HUDEP-2 (cell line): ENCODE measurements at regions not wholly inside any gene's neighbourhood (a gene's known extent, or its start where the extent isn't known, plus 50 kb on each side); places are given as distances from the start of the nearest gene placed in this dataset.
A peak's percentile ranks its signal among the peaks of the same experiment; 100 is the strongest.

Source experiments
- DNase-seq, 76 experiments: peaks; one replicate each; lab custom pipeline; 2025; ENCODE audit not compliant: unreplicated experiment in 76 of 76; lab: John Stamatoyannopoulos, UW

DNA sequence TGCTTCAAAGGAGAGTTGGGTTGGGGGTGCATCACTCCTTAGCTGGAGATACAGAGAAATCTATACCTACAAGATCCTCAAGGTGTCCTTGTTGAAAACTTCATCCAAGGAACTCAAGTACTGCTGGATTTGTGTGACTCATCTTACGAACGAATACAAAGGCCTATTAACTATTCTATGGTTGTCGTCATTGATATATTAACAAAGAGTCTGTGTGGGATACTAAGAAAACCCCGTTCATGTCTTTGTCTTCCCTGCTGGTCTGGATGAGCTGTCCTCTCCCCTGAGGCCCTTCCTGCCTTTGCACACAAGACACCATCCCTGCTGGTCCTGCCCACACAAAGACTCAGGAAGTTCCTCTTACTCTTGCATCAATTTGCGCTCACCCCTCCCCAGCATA lies 54.9 kb upstream of the IRF2 start:
- no peak for DNase-seq

DNA sequence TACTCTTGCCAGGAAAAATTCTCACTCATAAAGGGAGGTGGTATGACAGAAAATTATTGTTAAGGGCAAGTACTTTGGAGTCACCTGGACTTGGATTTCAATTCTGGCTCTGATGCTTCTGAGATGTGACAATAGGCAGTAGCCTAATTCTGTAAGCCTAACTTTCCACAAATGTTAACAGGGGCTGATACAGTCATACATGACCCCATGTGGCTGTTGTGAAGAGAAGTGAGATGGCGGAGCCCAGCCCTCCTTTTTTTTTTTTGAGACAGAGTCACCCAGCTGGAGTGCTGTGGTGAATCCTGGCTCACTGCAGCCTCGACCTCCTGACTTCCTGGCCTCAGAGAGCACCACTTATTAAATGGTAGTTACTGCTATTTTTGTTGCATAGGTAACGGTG lies 54.4 kb upstream of the IRF2 start:
- DNase-seq: no peak

DNA sequence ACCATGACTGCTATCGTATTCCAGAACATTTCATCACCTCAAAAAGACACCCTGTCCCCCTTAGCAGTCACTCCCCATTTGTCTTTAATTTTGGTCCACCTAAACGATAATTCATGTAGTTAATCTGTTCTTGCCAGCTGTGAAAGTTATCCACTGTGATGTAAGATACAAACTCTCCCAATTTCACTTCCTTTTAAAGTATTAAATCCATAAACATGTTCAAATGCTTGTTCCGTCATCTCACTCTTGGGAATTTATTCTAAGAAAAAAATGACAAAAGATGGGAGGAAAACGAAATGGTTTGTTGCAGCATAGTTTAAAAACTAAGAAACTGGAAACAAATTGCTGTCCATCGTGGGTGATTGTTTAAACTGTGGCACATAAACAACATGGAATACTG lies 53.7 kb upstream of the IRF2 start:
- DNase-seq: no peak

DNA sequence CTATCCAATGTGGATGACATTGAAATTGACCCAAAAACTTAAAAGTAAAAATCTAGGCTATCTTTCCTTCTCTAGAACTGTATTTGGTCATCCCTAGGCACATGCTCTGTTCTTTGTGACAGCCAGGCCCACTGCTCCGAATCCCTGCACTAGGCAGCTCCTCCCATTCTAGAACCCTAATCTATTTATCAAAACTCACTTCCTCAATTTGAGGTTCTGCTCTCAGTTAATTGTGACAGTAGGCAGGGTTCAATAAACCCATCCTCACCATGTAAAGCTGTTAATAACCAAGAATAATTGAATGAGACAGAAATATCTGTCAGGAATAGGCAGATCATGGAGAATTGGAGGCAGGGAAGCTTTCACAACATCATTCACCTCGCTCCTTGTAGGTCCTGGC lies 51.9 kb upstream of the IRF2 start:
- peak in 1 of 76 experiments; percentile 6 for DNase-seq
